Islet precursor cell (in vitro differentiated cells): ENCODE measurements at regions not wholly inside any gene's neighbourhood (a gene's known extent, or its start where the extent isn't known, plus 50 kb on each side); places are given as distances from the start of the nearest gene placed in this dataset.
A peak's percentile ranks its signal among the peaks of the same experiment; 100 is the strongest.

ENCODE experiments used
- DNase-seq: peaks from one replicate; pipeline ENCODE4 v3.0.0-alpha.2; 2018

DNA sequence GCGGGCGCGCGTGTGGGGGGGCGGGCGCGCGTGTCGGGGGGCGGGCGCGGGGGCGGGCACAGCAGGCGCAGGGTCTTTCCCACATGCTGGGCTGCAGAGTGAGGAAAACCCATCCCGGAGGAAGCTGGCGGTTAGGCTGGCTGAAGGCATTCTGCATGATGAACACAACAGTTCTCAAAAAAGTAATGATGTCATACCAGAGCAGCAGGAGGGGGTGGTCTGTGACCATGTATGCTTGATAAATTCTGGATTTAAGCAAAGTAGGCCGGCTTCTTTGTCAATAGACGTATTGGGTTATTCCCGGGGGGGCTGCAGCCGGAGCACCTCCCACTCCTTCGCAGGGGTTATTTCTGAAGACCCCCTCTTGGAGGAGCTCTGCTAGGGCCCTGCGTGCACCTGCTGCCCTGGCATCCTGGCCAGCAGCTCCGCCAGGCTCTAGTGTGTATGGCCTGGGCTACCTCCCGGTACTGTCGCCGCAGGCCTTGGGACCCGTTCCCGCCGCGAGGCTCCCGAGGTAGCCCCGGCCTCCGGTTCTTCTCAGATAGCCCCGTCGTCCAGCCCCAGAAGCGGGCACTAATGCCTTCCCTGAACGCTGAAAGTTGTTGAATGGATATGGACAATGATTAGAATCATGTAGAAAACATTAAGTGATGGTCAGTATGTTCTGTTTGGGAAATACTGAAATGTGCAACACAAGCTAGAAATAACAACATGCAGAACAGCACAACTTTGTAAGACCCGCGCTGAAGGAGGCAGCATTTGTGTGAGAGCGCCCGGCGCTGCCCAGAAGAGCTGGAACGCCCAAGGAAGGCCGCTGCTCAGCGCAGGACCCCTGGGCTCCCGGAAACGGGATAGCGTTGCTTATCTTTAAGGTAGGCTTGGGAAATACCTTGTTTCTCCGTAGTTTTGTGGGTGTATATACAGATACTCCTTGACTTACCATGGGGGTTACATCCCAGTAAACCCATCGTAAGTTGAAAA is 101.4 kb upstream of the RAB6C start:
- peak; percentile 35 for DNase-seq

- DNase-seq, result peak; percentile 42
These were observed 99.8 kb upstream of the RAB6C start for GRCh38 chr2:129879614-129880180.

GRCh38 chr2:129880309-129880708 is 99.2 kb upstream of the RAB6C start:
- peak; percentile 31 for DNase-seq

- DNase-seq, result peak; percentile 48
These were observed 98.5 kb upstream of the RAB6C start for GRCh38 chr2:129880971-129881370.

GRCh38 chr2:129881786-129882396 is 97.6 kb upstream of the RAB6C start:
- peak; percentile 35 for DNase-seq

DNA sequence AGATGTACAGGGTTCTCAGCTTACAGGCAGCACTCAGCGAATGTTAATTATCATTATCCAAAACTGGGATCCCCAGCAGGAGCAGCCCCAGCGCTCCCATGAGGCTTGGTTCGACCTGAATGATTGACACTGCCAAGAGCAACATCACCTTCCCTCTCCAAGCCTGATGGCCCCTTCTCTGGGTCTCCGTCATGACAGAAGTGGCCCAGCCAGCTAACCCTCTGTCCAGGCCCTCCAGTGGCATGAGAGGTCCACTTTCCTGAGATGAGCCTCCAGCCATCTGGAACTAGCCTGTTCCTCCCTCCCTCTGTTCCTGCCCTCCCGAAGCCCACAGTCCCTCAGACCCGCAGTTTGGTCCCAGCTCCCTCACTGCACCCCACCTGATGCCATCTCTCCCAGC is 97.0 kb upstream of the RAB6C start:
- peak; percentile 41 for DNase-seq

- peak; percentile 47 for DNase-seq
These were observed 96.3 kb upstream of the RAB6C start for GRCh38 chr2:129883121-129883520.

DNA sequence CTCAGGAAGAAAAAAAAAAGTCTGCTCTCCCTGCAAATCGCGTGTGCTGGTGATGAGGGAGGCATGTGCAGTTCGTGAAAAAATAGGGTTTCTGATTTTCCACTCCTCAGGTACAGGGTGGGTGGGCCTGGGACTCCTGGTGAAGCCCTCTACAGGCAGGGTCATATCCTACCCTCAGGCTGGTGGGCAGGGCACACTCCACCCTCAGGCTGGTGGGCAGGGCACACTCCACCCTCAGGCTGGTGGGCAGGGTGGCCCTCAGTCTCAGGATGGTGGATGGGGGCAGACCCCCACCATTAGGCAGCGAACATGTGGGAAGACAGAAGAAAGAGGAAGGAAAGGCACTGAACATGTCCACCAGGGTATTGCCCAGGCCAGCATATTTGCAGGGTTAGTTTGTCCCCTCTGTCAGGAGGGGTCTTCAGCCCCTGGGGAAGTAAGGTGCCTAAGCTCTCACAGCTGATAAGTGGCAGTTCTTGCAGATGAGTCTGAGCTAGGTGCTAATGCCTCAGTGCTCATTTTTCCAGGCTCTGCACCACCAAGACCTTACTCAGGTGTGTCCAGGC is 95.2 kb upstream of the RAB6C start:
- peak; percentile 22 for DNase-seq

- DNase-seq, result peak; percentile 63
These were observed 93.7 kb upstream of the RAB6C start for GRCh38 chr2:129885735-129886134.

DNA sequence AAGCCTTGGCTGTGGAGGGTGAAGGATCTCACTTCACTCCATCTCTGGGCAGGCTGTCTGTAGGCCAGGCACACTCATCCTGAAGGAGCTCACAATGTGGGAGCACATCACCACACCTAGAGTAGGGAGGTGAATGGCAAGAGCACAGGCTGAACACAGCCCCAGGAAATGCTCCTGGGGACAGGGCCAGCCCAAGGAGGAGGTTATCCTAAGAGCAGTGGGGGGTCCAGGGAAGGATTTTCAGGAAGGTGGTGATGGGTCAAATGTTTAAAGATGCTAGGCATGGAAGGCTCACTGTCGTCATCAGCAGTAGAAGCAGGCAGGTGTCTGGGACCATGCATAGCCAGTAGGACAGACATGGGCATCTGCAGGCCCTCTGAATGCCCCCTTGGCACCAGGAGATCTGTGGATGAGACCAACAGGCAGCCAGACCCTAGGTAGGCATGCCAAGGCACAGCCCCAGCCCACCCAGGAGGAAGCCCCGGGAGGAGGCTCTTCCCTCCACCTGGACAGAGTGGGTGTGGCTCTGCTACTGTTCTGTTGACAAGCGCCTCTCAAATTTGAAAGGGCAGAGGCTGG is 91.7 kb upstream of the RAB6C start:
- peak; percentile 18 for DNase-seq

DNA sequence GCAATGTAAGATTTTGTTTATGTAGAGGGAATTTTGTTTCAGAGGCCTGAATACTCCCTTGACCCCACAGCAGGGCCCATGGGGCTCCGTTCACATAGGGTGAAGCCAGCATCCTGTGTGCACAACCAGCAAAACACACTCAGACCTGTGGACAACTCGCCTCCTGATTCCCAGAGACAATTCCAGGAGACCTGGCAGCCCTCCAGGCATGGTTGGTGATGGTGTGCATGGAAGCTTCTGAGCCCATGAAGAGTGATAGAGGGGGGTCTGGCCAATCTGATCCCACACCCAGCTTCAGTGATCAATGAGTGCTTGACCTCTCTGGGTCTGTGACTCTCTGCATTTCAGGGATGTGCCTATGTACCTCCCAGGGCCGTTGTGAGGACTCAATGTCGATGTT is 91.0 kb upstream of the RAB6C start:
- no peak for DNase-seq

GRCh38 chr2:129888896-129889295 is 90.6 kb upstream of the RAB6C start:
- DNase-seq, result peak; percentile 87

GRCh38 chr2:129891341-129892320 is 87.8 kb upstream of the RAB6C start:
- DNase-seq, result peak; percentile 73

DNA sequence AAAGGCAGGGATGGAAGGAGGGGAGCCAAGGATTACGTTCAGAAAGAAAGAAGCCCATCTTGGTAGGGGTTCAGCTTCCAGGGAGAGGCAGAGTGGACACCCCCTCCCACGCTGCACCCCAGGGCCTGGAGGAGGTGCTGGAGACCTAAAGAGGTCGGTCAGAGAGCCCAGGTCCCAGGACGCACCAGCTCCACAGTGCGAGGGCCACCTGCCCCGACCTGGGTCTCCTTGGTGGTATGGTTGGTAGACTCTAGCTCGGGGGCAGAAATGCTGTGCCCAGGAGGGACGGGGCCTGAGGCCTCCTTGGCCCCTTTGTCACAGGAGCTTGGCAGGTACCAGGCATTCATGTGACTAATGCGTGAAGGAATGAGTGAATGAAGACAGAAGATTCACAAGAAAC is 87.1 kb upstream of the RAB6C start:
- peak; percentile 37 for DNase-seq

DNA sequence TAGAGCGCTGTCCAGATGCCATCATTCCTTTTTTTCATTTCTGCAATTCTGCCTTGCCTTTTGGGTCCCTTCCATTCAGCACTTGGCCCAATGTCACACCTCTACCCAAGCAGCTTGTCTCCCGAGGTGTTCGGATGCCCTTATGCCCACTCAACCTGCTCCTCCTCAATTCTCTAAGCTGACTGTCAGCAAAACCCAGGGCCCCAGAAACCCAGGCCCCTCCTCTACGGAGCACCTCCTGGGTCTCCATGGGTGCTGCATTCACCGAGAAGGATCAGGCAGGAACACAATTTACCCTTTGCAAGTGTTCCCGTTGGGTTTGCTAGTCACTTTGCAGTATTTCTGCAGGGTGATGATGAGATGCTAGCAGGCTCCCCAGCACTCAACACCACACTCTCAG is 86.7 kb upstream of the RAB6C start:
- DNase-seq, result no peak

- no peak for DNase-seq
These were observed 86.2 kb upstream of the RAB6C start for GRCh38 chr2:129893244-129893643.

DNA sequence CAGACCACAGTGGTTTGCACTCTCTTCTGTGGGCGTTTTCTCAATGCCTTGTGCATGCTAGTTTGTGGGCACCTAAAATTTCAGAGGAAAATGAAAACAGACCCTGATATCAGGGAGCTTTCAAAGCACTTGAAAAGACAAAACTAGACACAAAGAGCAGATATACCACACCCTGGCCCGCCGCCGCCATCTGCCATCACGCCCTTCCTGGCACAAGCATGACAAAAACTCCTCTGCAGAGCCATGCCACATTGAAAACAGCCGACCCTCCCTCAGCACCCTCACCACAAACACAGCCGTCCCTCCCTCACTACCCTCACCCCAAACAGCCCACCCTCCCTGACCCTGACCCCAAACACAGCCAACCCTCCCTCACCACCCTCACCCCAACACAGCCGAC is 84.8 kb upstream of the RAB6C start:
- peak; percentile 7 for DNase-seq

DNA sequence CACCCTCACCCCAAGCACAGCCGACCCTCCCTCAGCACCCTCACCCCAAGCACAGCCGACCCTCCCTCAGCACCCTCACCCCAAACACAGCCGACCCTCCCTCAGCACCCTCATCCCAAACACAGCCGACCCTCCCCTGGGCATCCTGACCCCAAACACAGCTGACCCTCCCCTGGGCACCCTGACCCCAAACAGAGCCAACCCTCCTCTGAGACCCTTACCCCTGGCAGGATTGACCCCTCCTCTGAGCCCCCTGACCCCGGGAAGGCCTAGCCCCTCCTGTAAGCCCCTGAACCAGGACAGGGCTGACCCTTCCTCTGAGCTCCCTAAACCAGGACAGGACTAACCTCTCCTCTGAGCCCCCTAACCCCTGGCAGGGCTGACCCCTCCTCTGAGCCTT is 84.4 kb upstream of the RAB6C start:
- DNase-seq, result peak; percentile 21

DNA sequence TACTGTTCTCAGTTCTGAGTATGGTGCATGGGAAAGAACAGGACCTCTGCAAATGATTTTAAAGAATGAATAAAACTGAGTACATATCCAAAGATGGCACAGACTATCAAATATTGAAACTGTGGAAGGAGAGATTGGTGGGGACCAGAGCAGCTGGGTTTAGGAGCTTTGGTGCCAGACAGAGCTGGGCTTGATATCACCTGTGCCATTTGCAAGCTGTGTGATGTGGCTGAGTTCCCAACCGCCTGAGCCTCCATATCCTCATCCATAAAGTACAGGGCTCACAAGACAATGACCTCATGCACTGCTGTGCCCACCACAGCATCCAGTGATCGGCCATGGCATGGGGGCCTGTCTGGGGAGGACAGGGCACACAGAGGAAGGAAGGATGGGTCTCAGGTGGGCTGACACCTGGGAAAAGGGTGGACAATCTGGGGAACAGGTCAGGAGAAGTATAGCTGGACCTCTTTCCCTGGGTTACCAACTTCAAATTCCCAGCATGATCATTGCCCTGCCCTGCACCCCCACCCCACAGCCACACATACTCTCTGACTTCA is 83.9 kb upstream of the RAB6C start:
- DNase-seq, result peak; percentile 24

- DNase-seq, result no peak
These were observed 83.0 kb upstream of the RAB6C start for GRCh38 chr2:129896226-129897100.
